Right renal cortex interstitium (tissue), 3 donors: ENCODE measurements at regions not wholly inside any gene's neighbourhood (a gene's known extent, or its start where the extent isn't known, plus 50 kb on each side); places are given as distances from the start of the nearest gene placed in this dataset.
"Not testable (repeated sequence)": the region's sequence is repeated elsewhere in the genome, so short reads cannot be mapped to it uniquely, and the experiment has no call there.

Experiments
- DNase-seq, 3 donors: peaks; one replicate each; pipeline ENCODE4 v3.0.0-alpha.2; 2013; ENCODE audit warnings: low read depth in 3 of 3, low spot score in 2 of 3

DNA sequence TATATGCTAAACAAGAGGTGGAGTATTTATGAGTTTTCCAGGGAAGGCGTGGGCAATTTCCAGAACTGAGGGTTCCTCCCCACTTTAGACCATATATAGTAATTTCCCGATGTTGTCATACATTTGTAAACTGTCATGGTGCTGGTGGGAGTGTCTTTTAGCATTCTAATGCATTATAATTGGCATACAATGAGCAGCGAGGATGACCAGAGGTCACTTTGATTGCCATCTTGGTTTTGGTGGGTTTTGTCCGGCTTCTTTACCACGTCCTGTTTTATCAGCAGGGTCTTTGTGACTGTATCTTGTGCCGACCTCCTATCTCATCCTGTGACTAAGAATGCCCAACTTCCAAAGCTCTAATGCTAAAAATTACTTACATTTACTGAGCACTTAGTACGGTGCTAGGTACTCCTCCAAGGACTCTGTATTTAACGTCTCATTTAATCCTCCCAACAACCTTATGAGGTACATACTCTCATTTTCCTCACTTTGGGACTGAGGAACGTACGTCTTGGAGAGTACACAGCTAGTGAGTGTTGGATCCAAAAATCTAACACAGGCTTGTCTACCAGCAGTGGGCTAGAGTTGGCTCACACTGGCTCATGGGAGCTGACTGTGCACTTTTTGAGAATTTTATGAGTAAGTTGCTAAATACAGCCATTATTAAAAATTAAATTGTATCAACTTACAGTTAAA lies 144.8 kb upstream of the NEBL start:
- no peak for DNase-seq

DNA sequence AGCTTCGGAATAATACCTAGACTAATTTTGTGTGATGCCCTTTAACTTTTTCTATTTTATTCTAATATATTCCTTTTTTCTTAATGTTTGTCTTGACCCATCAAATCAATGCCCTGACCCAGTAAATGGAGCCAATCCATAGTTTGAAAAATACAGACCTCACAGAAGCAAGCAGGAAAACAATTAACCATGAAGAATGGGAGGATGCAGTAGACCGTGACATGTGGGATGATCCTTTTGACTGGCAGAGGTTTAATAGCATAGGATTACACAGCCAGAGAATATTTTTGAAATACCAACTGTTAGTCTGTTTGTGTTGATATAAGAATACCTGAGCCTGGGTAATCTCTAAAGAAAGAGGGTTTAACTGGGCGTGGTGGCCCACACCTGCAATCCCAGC lies 142.6 kb upstream of the NEBL start:
- DNase-seq, result no peak

DNA sequence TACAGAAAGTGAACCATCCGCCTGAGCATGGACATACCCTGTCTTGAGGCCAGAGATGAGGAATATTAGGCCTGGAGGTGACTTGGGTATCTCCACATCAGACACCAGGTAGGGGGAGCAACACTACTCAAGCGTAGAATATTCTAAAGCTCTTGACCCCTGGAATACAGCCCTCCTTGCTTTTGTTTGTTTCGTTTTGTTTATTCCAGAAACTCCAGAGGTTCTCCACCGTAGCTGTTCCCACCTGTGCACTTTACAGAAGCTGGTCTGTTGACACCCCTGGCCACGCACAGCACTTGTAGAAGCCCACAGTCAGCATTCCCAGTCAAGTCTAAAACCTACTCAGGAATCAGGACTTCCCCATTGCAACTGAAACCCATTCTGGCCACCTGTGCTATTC lies 139.6 kb upstream of the NEBL start:
- no peak for DNase-seq

DNA sequence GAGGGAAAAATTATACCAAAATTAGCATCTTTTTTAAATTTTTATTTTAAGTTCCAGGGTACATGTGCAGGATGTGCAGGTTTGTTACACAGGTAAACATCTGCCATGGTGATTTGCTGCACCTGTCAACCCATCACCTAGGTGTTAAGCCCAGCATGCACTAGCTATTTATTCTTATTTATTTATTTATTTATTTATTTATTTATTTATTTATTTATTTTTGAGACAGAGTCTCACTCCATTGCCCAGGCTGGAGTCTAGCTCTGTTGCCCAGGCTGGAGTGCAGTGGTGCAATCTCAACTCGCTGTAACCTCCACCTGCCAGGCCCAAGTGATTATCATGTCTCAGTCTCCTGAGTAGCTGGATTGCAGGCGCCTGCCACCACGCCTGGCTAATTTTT lies 137.7 kb upstream of the NEBL start:
- not testable (repeated sequence) for DNase-seq

DNA sequence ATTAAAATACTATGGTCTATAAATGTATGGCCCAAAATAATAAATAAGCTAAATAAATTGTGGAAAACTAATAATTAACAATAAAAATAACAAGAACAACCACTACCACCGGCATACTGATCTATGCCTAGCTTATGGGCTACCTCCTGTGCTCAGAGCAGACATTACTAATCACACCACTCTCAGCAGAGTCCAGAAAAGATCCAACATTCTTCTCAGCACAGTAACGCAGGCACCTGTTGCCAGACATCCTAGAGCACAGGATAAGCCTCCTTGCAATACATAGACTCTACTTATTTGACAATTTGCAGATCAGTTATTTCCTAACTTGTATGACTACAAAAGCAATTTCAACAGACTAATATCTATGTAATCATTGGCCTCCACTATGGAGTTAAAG lies 137.1 kb upstream of the NEBL start:
- no peak for DNase-seq

DNA sequence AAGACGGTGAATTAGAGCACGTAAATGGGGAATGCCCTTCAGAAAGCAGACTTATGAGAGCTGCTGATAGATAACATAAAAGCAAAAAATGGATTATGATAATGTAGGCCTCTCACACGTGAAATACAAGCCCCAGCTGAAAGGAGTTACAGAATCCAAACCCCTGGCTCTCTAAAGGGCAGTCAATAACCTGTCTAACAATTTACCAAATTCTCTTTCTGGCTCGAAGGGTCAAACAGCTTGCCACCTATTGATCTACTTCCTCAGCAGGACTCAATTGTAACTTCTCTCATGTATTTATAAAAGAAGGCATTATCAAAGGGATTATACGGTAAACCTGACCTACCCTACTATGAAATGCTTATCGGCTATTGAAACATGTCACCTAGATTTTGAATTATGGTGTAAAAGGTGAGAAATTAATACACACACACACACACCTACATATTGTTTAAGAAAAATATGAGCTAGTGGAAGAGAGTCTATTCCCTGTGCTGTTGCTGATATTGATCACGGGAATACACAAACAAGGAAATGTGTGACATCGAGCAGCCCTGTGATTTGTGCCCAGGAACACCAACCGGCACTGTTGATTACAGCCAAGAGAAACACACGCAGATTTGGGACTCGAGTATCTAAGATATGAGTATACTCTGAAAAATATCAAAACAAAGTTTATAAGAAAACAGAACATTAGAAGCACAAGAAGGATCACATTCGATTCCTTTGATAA lies 135.6 kb upstream of the NEBL start:
- no peak for DNase-seq

DNA sequence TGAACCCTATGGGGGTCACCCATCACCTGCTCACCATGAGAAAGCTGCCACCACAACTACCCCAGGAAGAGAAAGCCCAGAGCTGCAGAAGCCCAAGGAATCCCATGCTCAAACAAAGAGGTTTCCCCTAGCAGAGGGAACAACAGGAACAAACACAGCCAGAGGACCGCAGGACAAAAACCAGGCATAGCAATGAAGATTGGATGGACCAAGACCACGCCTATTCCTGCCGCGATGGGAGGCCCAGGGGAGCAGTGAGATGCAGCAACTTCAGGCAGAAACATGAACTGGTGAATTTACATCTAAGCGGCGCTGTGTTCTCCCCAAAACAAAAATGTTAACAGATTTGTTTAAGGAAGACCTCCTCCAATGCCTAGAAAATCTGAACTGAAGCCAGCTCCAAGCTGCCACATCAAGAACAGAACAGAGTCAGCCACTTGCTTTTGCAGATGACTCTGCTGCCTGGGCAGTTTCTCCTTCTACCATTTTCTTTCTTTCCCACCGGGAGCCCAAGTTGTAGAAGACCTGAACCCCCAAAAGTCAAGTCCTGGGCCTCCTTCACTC lies 134.2 kb upstream of the NEBL start:
- DNase-seq, result no peak

DNA sequence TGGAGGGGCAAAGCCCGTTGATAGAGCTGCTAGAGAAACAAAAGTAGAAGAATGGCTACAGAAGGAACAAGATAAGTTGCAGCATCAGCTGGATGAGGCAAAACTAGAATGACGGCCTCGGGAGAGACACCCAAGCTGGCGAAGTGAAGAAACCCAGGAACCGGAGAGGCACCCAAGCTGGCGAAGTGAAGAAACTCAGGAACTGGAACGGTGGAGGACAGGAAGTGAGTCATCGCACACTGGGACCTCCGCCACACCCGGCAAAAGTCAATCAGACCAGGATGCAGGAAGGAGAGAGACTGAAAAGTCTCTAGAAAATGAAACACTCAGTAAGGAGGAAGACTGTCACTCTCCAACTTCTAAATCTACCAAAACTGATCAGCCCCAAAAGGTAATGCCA lies 133.0 kb upstream of the NEBL start:
- DNase-seq, result no peak

DNA sequence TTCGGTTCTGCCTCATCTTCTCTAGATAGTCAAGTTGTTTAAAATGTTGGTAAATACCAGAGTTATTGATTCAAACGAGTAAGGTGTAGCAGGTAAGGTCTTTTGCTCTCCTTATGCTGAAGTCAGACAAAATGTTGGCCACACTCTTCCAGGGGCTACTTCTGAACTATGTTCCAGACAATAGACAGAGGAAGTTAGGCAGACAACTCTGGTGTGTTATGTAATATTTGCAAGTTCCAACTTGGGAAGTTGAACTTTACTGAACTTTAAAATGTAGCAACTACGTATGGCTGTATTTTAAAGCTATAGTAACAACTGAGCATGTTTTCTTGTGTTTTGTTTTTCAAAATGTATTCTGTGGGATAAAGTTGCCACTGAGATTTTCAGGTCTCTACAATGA lies 125.7 kb upstream of the NEBL start:
- DNase-seq, result no peak

DNA sequence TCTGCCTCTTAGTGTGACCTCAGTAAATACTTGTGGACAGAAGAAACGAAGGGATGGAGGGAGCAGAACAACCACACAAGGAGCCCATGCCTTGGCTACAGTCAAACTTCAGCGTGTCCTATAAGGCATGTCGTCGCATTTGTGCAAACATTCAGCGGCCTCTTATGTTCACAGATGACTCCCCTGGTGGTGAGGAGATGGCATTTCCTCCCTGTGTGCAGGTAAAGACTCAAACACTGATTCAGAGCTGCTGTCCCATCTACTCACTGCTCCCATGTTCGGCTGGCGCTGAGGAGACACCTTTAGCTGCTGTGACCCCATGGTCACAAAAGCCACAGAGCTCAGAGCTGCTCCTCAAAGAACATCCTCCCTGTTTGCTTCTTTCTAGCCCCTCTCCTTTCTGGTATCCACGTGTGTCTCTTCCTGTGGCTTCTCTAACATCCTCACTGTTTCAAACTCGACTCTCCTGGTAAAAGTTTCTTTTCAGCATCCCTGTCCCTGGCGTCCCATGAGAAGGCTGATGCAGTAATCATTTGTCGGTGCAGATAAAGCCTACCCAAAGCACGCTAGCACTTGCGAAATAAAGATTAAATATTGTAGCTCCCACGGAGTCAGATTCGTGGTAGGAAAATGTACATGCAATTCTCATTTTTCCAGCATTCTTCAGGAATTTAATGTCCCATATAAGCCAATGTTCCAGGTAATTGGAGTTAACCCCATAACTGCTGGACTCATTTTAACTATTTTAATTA lies 124.9 kb upstream of the NEBL start:
- DNase-seq, result no peak

DNA sequence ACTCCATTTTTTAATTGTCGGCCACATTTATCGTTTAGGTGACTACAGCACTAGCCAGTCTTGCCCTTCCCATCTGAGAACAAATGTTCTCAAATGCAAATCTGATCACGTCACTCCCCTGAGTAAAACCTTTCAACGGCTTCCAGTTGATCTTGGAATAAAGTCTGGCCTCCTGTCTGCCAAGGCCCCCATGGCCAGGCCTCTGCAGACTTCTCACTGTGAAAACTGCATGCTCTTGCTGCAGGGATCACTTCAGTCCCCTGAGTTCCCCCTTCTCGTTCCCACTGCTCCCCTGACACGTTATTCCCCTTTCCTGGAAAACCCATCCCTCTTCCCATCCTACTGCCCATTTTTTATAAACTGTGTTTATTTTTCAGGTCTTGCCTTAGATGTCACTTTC lies 124.1 kb upstream of the NEBL start:
- no peak for DNase-seq

DNA sequence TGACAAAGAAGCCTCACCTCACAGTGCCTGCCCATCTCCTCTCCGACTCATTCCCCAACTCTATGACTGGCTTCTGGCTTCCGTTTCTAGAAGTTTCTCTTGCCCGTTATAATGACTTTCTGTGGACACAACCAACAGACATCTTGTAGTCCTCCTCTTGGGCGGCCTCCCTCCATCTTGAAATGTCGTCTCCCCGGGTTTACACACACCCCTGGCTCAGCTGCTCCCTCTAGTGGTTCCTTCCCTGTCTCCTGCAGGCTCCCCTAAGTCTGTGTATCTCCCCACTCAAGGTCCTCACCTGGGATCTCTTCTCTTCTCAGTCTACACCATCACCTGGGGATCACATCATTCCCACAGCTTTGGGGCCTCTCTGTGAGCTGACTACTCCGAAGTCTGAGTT lies 123.4 kb upstream of the NEBL start:
- DNase-seq, result no peak

DNA sequence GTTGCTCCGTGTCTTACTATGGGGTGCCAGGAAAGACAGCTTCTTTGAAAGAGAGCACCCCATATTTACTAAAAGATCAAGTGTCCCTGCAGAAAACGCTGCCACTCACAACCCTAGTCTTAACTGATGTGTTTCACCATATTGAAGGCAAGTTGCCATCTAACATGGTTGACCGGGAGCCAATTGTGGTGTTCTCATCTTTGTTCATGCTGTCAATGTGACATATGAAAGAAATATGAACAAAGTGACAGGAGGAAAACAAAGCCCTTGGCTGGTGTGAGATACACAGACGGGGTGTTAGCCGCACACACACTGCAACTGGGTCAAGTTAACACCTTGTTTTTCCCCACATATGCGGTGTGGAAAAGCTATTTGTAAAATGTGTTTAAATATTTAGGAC lies 122.3 kb upstream of the NEBL start:
- no peak for DNase-seq

DNA sequence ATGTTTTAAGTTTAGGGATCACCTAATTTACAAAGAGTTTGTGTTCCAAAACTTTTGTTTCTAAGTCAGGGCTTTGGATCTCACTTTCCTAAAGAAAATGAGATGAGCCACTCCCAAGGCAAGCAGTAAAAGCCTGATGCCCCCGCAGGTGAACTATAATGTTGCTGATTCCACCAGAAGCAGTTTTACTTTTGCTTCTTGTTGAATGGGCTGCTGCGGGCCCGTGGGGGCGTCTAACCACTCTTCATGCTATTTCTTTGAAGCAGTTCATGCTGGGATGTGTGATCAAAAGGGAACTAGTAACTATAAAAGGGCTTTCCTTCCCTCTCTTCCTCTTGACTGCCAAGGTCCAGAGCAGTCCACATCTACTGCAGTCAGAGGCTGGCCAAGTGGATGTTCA lies 118.7 kb upstream of the NEBL start:
- DNase-seq, result no peak

DNA sequence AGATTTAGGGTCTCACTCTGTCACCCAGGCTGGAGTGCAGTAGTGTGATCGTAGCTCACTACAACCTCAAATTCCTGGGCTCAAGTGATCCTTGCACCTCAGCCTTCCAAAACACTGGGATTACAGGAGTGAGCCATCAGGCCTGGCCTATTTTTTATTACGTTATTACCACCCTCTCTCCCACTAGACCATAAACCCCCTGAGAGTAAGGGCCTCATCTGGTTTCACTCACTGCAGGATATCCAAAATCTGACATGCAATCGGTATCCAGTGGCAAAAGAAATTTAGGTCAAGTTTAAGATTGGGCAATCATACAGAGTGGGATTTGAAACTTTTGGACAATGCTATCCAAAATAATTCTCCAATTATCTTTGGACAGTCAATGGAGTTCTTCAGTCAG lies 117.0 kb upstream of the NEBL start:
- no peak for DNase-seq

DNA sequence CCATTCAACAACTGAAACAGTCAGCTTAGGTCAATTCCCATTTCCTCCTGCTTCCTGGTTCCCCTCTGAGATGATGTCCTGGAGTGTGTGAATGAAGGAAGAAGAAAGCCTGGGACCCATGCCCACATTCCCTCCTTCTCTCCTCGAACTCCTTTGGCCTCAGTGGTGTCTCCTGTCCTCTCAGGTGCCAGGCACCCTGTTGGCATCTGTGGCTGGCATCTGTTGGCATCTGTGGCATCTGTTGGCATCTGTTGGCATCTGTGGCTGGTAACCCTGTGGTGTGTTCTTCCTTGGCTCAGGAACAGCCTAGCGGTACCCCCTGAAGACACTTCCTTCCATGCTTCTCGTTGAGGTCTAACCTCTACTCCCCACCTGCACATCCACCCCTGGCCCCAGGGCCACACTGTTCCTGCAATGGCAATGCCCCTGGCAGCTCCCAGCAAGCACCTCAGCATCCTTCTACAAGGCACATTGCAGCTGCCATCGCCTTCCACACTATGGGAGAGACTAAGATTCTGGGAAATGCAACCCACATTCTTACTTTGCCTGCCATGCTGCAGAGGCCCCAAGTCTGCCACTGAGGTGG lies 114.4 kb upstream of the NEBL start:
- DNase-seq, result no peak

DNA sequence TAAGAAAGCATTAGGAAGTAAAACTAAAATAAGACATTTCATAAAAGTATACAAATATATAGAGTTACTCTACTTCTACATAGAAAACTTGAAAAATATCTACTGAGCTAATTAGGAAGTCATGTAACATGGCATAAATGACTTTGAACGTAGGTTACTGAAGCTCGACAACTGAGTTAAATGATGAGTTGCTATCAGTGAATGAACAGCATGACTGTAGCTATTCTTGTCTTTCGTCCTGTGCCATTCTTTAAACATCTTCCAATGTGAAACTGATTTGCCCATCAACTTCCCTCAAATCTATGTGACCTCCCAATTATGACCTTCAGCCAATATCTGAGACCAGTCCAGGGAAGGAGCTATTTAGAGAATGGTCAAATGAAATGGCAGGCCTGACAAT lies 113.5 kb upstream of the NEBL start:
- DNase-seq, result no peak

DNA sequence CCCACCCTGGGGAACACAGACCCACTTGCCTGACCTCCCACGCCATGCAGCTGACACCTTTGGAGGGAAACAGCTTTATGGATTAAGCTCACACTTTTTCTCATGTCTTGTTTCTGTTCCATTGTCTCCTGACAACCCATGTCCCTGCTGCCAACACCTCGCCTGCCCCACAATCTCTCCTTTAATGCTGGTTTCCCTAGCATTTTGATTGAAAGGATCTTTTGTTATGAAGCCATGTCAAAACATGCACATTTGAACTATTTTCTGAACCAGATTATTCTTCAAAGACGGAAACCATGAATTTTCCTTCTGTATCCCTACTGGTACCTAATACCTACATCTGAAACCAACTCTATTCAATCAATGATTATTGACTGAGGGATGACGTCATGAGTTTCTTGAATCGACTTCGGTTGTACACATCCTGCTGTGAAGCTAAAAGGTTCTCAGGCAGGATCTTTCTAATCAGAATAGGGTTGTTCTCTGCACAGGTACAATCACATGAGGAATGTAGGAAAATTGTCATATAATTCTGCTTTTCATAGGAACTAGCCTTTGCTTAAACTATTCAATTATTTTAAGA lies 106.2 kb upstream of the NEBL start:
- DNase-seq, result no peak

DNA sequence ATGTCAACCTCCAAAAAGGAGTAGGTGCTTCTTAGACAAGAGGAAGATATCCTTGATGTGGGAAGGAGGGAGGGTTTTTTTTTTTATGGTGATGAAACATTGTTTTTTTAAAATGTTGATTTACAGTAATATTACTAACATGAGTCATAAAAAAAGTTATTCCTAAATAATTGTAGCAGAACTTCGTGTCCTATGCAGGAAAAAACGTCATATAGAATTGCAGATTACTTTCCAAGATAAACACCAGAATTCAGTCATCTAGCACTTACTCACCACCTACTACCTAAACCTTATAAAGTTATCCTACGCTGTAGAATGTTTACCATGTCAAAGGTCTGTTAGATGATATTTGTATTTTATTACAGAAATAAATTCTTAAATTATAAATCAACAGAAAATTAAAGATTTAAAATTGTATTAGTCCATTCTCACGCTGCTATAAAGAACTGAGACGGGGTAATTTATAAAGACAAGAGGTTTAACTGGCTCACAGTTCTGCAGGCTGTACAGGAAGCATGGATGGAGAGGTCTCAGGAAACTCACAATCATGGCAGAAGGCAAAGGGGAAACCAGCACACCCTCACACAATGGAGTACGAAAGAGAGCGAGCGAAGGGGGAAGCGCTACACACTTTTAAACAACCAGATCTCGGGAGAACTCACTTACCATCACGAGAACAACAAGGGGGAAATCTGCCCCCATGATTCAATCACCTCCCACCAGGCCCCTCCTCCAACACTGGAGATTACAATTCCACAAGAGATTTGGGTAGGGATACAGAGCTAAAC lies 105.2 kb upstream of the NEBL start:
- DNase-seq, result no peak

DNA sequence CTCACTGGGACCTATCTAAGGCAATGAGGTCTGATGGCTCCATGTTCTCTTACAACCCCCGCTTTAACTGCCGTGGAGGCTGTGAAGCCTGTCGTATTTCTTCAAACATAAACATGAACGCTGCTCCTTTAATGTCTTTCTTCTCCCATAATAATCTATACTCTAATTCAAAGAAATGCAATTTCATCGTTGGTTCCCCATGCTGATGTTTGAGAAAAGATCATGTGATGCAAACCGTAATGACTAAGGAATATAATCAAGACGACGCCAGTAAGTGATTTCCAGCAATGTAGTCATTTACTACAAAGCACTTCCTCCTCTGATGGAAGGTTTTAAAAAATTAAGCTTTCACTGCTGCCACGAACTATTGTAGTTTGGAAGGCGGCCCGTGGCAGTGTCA lies 102.6 kb upstream of the NEBL start:
- no peak for DNase-seq
